ENCODE measurements at regions not wholly inside any gene's neighbourhood (a gene's known extent, or its start where the extent isn't known, plus 50 kb on each side); places are given as distances from the start of the nearest gene placed in this dataset.
"Not testable (repeated sequence)": the region's sequence is repeated elsewhere in the genome, so short reads cannot be mapped to it uniquely, and the experiment has no call there.

- DNase-seq (ENCODE audit: low spot score), result no peak
Measured at GRCh38 chr2:59791004-59791618, 762.3 kb downstream of the BCL11A start.

- no peak for DNase-seq (ENCODE audit: low spot score)
Measured at GRCh38 chr2:59790186-59791003, 763.1 kb downstream of the BCL11A start.

- no peak for DNase-seq (ENCODE audit: low spot score)
Measured at GRCh38 chr2:59789523-59789922, 763.9 kb downstream of the BCL11A start.

GRCh38 chr2:59787095-59787494, 766.4 kb downstream of the BCL11A start:
- no peak for DNase-seq (ENCODE audit: low spot score)

- no peak for DNase-seq (ENCODE audit: low spot score)
Measured at GRCh38 chr2:59786684-59787083, 766.8 kb downstream of the BCL11A start.

- no peak for DNase-seq (ENCODE audit: low spot score)
Measured at GRCh38 chr2:59779571-59779970, 773.9 kb downstream of the BCL11A start.

GRCh38 chr2:59777120-59777519, 776.3 kb downstream of the BCL11A start:
- DNase-seq (ENCODE audit: low spot score), result no peak

GRCh38 chr2:59776726-59777008, 776.8 kb downstream of the BCL11A start:
- DNase-seq (ENCODE audit: low spot score), result no peak

- no peak for DNase-seq (ENCODE audit: low spot score)
Measured at GRCh38 chr2:59774821-59775433, 778.5 kb downstream of the BCL11A start.

GRCh38 chr2:59770651-59771050, 782.8 kb downstream of the BCL11A start:
- DNase-seq (ENCODE audit: low spot score), result peak; percentile 71

GRCh38 chr2:59761966-59762365, 791.5 kb downstream of the BCL11A start:
- DNase-seq (ENCODE audit: low spot score), result no peak

GRCh38 chr2:59756150-59756549, 797.3 kb downstream of the BCL11A start:
- no peak for DNase-seq (ENCODE audit: low spot score)

GRCh38 chr2:59754011-59754735, 799.3 kb downstream of the BCL11A start:
- no peak for DNase-seq (ENCODE audit: low spot score)

GRCh38 chr2:59752512-59752911, 800.9 kb downstream of the BCL11A start:
- DNase-seq (ENCODE audit: low spot score), result no peak

- no peak for DNase-seq (ENCODE audit: low spot score)
Measured at GRCh38 chr2:59752071-59752470, 801.4 kb downstream of the BCL11A start.

GRCh38 chr2:59751214-59751613, 802.2 kb downstream of the BCL11A start:
- not testable (repeated sequence) for DNase-seq (ENCODE audit: low spot score)

GRCh38 chr2:59746291-59746690, 807.2 kb downstream of the BCL11A start:
- DNase-seq (ENCODE audit: low spot score), result no peak

GRCh38 chr2:59745085-59745484, 808.4 kb downstream of the BCL11A start:
- no peak for DNase-seq (ENCODE audit: low spot score)

- DNase-seq (ENCODE audit: low spot score), result no peak
Measured at GRCh38 chr2:59744436-59744835, 809.0 kb downstream of the BCL11A start.

- DNase-seq (ENCODE audit: low spot score), result no peak
Measured at GRCh38 chr2:59741840-59742239, 811.6 kb downstream of the BCL11A start.

GRCh38 chr2:59739166-59739565, 814.3 kb downstream of the BCL11A start:
- no peak for DNase-seq (ENCODE audit: low spot score)

- no peak for DNase-seq (ENCODE audit: low spot score)
Measured at GRCh38 chr2:59737299-59737698, 816.2 kb downstream of the BCL11A start.

GRCh38 chr2:59734743-59735142, 818.7 kb downstream of the BCL11A start:
- DNase-seq (ENCODE audit: low spot score), result no peak
